CD8-positive, alpha-beta memory T cell (primary cell): ENCODE measurements at regions not wholly inside any gene's neighbourhood (a gene's known extent, or its start where the extent isn't known, plus 50 kb on each side); places are given as distances from the start of the nearest gene placed in this dataset.
A peak's percentile ranks its signal among the peaks of the same experiment; 100 is the strongest.

Source experiments
- CTCF ChIA-PET: fragments of 350-600 bp; sonication (Branson Sonifier 250); formaldehyde crosslinking; loops from one replicate; lab custom pipeline; 2021; ENCODE audit warnings: antibody characterized with exemption; lab: Charles Lee
- POLR2A ChIA-PET: fragments of 350-600 bp; sonication (Branson Sonifier 250); formaldehyde crosslinking; loops from one replicate; lab custom pipeline; 2021; ENCODE audit warnings: antibody characterized with exemption; lab: Charles Lee
- DNase-seq, 5 donors: peaks; one replicate each; pipeline versions ENCODE4 v3.0.0 to v3.0.0-alpha.2; 2020 to 2022; ENCODE audit warnings: mixed read lengths in 1 of 5
- H3K27ac ChIP-seq: one replicate; pipeline ENCODE4 v1.7.0; 2013; ENCODE audit warnings: low read depth, mild to moderate bottlenecking, low read length, moderate library complexity
- H3K27me3 ChIP-seq: 2 replicates; pipeline ENCODE4 v1.7.0; 2013; ENCODE audit warnings: low read length, mild to moderate bottlenecking; ENCODE audit not compliant: insufficient read depth, poor library complexity, severe bottlenecking
- H3K36me3 ChIP-seq: 2 replicates; pipeline ENCODE4 v1.7.0; 2013; ENCODE audit warnings: mild to moderate bottlenecking, low read length, moderate library complexity; ENCODE audit not compliant: insufficient read depth
- H3K4me1 ChIP-seq: 2 replicates; pipeline ENCODE4 v1.7.0; 2013; ENCODE audit warnings: mild to moderate bottlenecking, low read length, moderate library complexity; ENCODE audit not compliant: insufficient read depth
- H3K4me3 ChIP-seq: 2 replicates; pipeline ENCODE4 v1.7.0; 2013; ENCODE audit warnings: mild to moderate bottlenecking, low read length
- H3K9me3 ChIP-seq: 2 replicates; pipeline ENCODE4 v1.7.0; 2013; ENCODE audit warnings: mild to moderate bottlenecking, low read length
- H3K27ac Mint-ChIP-seq, 8 donors: one replicate each; pipeline ENCODE4 v1.8.0; 2020 to 2021; ENCODE audit warnings: mixed read lengths in 8 of 8, mild to moderate bottlenecking in 6 of 8, inconsistent platforms in 3 of 8, moderate library complexity in 3 of 8
- H3K27me3 Mint-ChIP-seq, 2 donors: one replicate each; pipeline ENCODE4 v1.8.0; 2020 to 2021; ENCODE audit warnings: mixed read lengths in 2 of 2, mild to moderate bottlenecking in 1 of 2, moderate library complexity in 1 of 2
- H3K36me3 Mint-ChIP-seq, 3 donors: one replicate each; pipeline ENCODE4 v1.8.0; 2020 to 2021; ENCODE audit warnings: mixed read lengths in 3 of 3, inconsistent platforms in 1 of 3, mild to moderate bottlenecking in 1 of 3
- H3K4me1 Mint-ChIP-seq, 3 donors: one replicate each; pipeline ENCODE4 v1.8.0; 2020 to 2021; ENCODE audit warnings: mixed read lengths in 3 of 3, inconsistent platforms in 1 of 3, mild to moderate bottlenecking in 1 of 3
- H3K4me3 Mint-ChIP-seq, 7 donors: one replicate each; pipeline ENCODE4 v1.8.0; 2020 to 2021; ENCODE audit warnings: mixed read lengths in 7 of 7, mild to moderate bottlenecking in 6 of 7, moderate library complexity in 4 of 7, inconsistent platforms in 2 of 7
- H3K9me3 Mint-ChIP-seq, 5 donors: one replicate each; pipeline ENCODE4 v1.8.0; 2020 to 2022; ENCODE audit warnings: mixed read lengths in 5 of 5, mild to moderate bottlenecking in 3 of 5, moderate library complexity in 2 of 5, inconsistent platforms in 1 of 5

- no peaks in the 10 kb centered on the region for H3K36me3 Mint-ChIP-seq
- POLR2A ChIA-PET: no interaction called here
- peaks cover 57 to 71% (median 70%) of the 10 kb centered on the region in 3 donors for H3K4me1 Mint-ChIP-seq
- no peak for DNase-seq
- H3K4me3 ChIP-seq: no peak overlapping the region
- no peaks in the 10 kb centered on the region for H3K36me3 ChIP-seq
- H3K9me3 ChIP-seq: no peaks in the 10 kb centered on the region
- CTCF ChIA-PET: interaction anchor here (1.1 kb wide), 1 partner anchor 15 kb away, joined by 3 read pairs; no protein-coding TSS in a partner anchor
- H3K4me3 Mint-ChIP-seq: peak overlapping the region in 3 of 7 donors; percentile 9 to 19 (median 15)
- H3K27ac Mint-ChIP-seq: peak overlapping the region in 1 of 8 donors; percentile 15
- H3K9me3 Mint-ChIP-seq: peaks cover 0 to 1% (median 0%) of the 10 kb centered on the region in 5 donors
- H3K27me3 Mint-ChIP-seq: peaks cover 0 to 11% of the 10 kb centered on the region in 2 donors
- H3K27ac ChIP-seq: no peak overlapping the region
- H3K27me3 ChIP-seq: no peaks in the 10 kb centered on the region
- peaks cover 58% of the 10 kb centered on the region for H3K4me1 ChIP-seq
Observed at GRCh38 chr15:70494852-70495571, 268.3 kb downstream of the UACA start.

GRCh38 chr15:70494517-70494851 lies 268.9 kb downstream of the UACA start:
- Mint-ChIP-seq H3K27me3 (peaks cover 0 to 11% of the 10 kb centered on the region in 2 donors), H3K4me3 (peak overlapping the region in 4 of 7 donors; percentile 15 to 33 (median 22)), H3K36me3 (no peaks in the 10 kb centered on the region), H3K9me3 (peaks cover 0 to 1% (median 0%) of the 10 kb centered on the region in 5 donors), H3K27ac (peak overlapping the region in 1 of 8 donors; percentile 15), H3K4me1 (peaks cover 58 to 73% (median 72%) of the 10 kb centered on the region in 3 donors)
- Histone ChIP-seq H3K9me3 (no peaks in the 10 kb centered on the region), H3K36me3 (no peaks in the 10 kb centered on the region), H3K27me3 (no peaks in the 10 kb centered on the region), H3K27ac (no peak overlapping the region), H3K4me1 (peaks cover 62% of the 10 kb centered on the region), H3K4me3 (no peak overlapping the region)
- ChIA-PET CTCF (no interaction called here), POLR2A (no interaction called here)
- DNase-seq: no peak

- H3K27ac Mint-ChIP-seq: peak overlapping the region in 6 of 8 donors; percentile 1 to 80 (median 64)
- peaks cover 0 to 1% (median 0%) of the 10 kb centered on the region in 5 donors for H3K9me3 Mint-ChIP-seq
- no peak overlapping the region for H3K4me3 ChIP-seq
- H3K27me3 Mint-ChIP-seq: peaks cover under 1 to 11% of the 10 kb centered on the region in 2 donors
- no peaks in the 10 kb centered on the region for H3K27me3 ChIP-seq
- H3K36me3 Mint-ChIP-seq: no peaks in the 10 kb centered on the region
- CTCF ChIA-PET: interaction anchor here (1.3 to 1.8 kb wide), 3 partner anchors 9 to 41 kb away, joined by 3 to 5 read pairs (median 5); no protein-coding TSS in a partner anchor
- peak overlapping the region in 5 of 7 donors; percentile 22 to 82 (median 51) for H3K4me3 Mint-ChIP-seq
- POLR2A ChIA-PET: interaction anchor here (1.4 to 1.8 kb wide), 3 partner anchors 33 to 1025 kb away, joined by 3 to 6 read pairs (median 5); no protein-coding TSS in a partner anchor
- peaks cover 58 to 76% (median 72%) of the 10 kb centered on the region in 3 donors for H3K4me1 Mint-ChIP-seq
- H3K4me1 ChIP-seq: peaks cover 68% of the 10 kb centered on the region
- H3K27ac ChIP-seq: no peak overlapping the region
- H3K9me3 ChIP-seq: no peaks in the 10 kb centered on the region
- H3K36me3 ChIP-seq: no peaks in the 10 kb centered on the region
- DNase-seq: no peak
Observed at GRCh38 chr15:70493787-70494516, 269.4 kb downstream of the UACA start.

GRCh38 chr15:70493376-70493775 lies 270.0 kb downstream of the UACA start:
- H3K9me3 ChIP-seq: no peaks in the 10 kb centered on the region
- ChIA-PET CTCF (interaction anchor here (1.0 to 1.8 kb wide), 5 partner anchors 10 to 1015 kb away, joined by 3 to 5 read pairs (median 4); no protein-coding TSS in a partner anchor), POLR2A (interaction anchor here (1.4 to 2.2 kb wide), 4 partner anchors 33 to 1025 kb away, joined by 3 to 6 read pairs (median 6); no protein-coding TSS in a partner anchor)
- H3K4me3 ChIP-seq: no peak overlapping the region
- Mint-ChIP-seq H3K36me3 (no peaks in the 10 kb centered on the region), H3K27me3 (peaks cover 4 to 11% of the 10 kb centered on the region in 2 donors), H3K4me1 (peaks cover 61 to 80% (median 72%) of the 10 kb centered on the region in 3 donors), H3K27ac (peak overlapping the region in 7 of 8 donors; percentile 1 to 80 (median 74)), H3K4me3 (peak overlapping the region; percentile 18 to 84 (median 61)), H3K9me3 (peaks cover 0 to 1% (median 0%) of the 10 kb centered on the region in 5 donors)
- H3K4me1 ChIP-seq: peaks cover 69% of the 10 kb centered on the region
- DNase-seq: no peak
- H3K27ac ChIP-seq: no peak overlapping the region
- H3K27me3 ChIP-seq: no peaks in the 10 kb centered on the region
- no peaks in the 10 kb centered on the region for H3K36me3 ChIP-seq

- Histone ChIP-seq H3K4me3 (peak overlapping the region; percentile 63), H3K9me3 (no peaks in the 10 kb centered on the region)
Observed at GRCh38 chr15:70492240-70493177, 270.8 kb downstream of the UACA start.

GRCh38 chr15:70491641-70492040 lies 271.7 kb downstream of the UACA start:
- H3K4me1 ChIP-seq: peaks cover 85% of the 10 kb centered on the region
- Mint-ChIP-seq H3K27me3 (peaks cover 4 to 10% of the 10 kb centered on the region in 2 donors), H3K9me3 (peaks cover 0 to 1% (median 0%) of the 10 kb centered on the region in 5 donors), H3K27ac (peak overlapping the region in 7 of 8 donors; percentile 51 to 92 (median 74)), H3K4me3 (peak overlapping the region; percentile 61 to 84 (median 80)), H3K36me3 (no peaks in the 10 kb centered on the region), H3K4me1 (peaks cover 74 to 89% (median 79%) of the 10 kb centered on the region in 3 donors)
- peak overlapping the region; percentile 63 for H3K4me3 ChIP-seq
- H3K9me3 ChIP-seq: no peaks in the 10 kb centered on the region
- H3K36me3 ChIP-seq: no peaks in the 10 kb centered on the region
- ChIA-PET POLR2A (interaction anchor here (1.1 to 2.2 kb wide), 5 partner anchors 12 to 1023 kb away, joined by 3 to 8 read pairs (median 6); partner anchors contain the start of gene TLE3), CTCF (interaction anchor here (0.7 to 1.2 kb wide), 6 partner anchors 11 to 823 kb away, joined by 3 to 4 read pairs (median 3); no protein-coding TSS in a partner anchor)
- no peaks in the 10 kb centered on the region for H3K27me3 ChIP-seq
- no peak overlapping the region for H3K27ac ChIP-seq
- DNase-seq: no peak

More at GRCh38 chr15:70492240-70493177, 270.8 kb downstream of the UACA start:
- Mint-ChIP-seq H3K4me1 (peaks cover 68 to 86% (median 79%) of the 10 kb centered on the region in 3 donors), H3K27me3 (peaks cover 4 to 10% of the 10 kb centered on the region in 2 donors), H3K27ac (peak overlapping the region; percentile 72 to 92 (median 78)), H3K4me3 (peak overlapping the region; percentile 61 to 84 (median 80)), H3K9me3 (peaks cover 0 to 1% (median 0%) of the 10 kb centered on the region in 5 donors), H3K36me3 (no peaks in the 10 kb centered on the region)
- H3K27me3 ChIP-seq: no peaks in the 10 kb centered on the region
- H3K27ac ChIP-seq: peak overlapping the region; percentile 26
- ChIA-PET CTCF (interaction anchor here (0.7 to 1.8 kb wide), 9 partner anchors 10 to 1015 kb away, joined by 3 to 5 read pairs (median 3); no protein-coding TSS in a partner anchor), POLR2A (interaction anchor here (0.6 to 2.2 kb wide), 9 partner anchors 13 to 1024 kb away, joined by 3 to 8 read pairs (median 4); partner anchors contain the start of gene TLE3)
- H3K36me3 ChIP-seq: no peaks in the 10 kb centered on the region
- H3K4me1 ChIP-seq: peaks cover 77% of the 10 kb centered on the region
- peak; percentile 59 to 92 (median 77) for DNase-seq
